ENCODE measurements at regions not wholly inside any gene's neighbourhood (a gene's known extent, or its start where the extent isn't known, plus 50 kb on each side); places are given as distances from the start of the nearest gene placed in this dataset.

GRCh38 chr11:103773537-103773936, 262.9 kb upstream of the DDI1 start:
- TF ChIP-seq CTCF (conservative IDR thresholded peaks at IDR 0.05 in 1 of 2, IDR thresholded peaks at IDR 0.05 in 1 of 2; ENCODE audit: low read depth in 1 of 2, low read length in 2 of 2) (no peak), EZH2 (IDR thresholded peaks at IDR 0.05; ENCODE audit: low read length, missing control alignments) (no peak)
